Sigmoid colon (tissue), 6 donors: ENCODE measurements at regions not wholly inside any gene's neighbourhood (a gene's known extent, or its start where the extent isn't known, plus 50 kb on each side); places are given as distances from the start of the nearest gene placed in this dataset.

Experiments
- DNase-seq: peaks from one replicate; pipeline ENCODE4 v3.0.0-alpha.2; 2019
- H3K27ac ChIP-seq, 4 donors: fragments of 200-600 bp; sonication (generic); one replicate each; pipeline ENCODE4 v1.5.1; 2016 to 2019; ENCODE audit warnings: mild to moderate bottlenecking in 1 of 4
- H3K27me3 ChIP-seq, 3 donors: fragments of 200-600 bp; sonication (generic); one replicate each; pipeline ENCODE4 v1.5.1; 2019; ENCODE audit warnings: mild to moderate bottlenecking in 1 of 3
- H3K36me3 ChIP-seq, 4 donors: fragments of 200-600 bp; sonication (generic); one replicate each; pipeline ENCODE4 v1.5.1; 2016 to 2019
- H3K4me1 ChIP-seq, 4 donors: fragments of 200-600 bp; sonication (generic); one replicate each; pipeline ENCODE4 v1.5.1; 2017 to 2019
- H3K4me3 ChIP-seq, 4 donors: fragments of 200-600 bp; sonication (generic); one replicate each; pipeline ENCODE4 v1.5.1; 2017 to 2019; ENCODE audit warnings: mild to moderate bottlenecking in 2 of 4, moderate library complexity in 1 of 4
- H3K9me3 ChIP-seq, 4 donors: fragments of 200-600 bp in 3 of 4; sonication (generic) in 3 of 4; one replicate each; pipeline versions ENCODE4 v1.5.1 to v1.6.1; 2013 to 2019
- EP300 ChIP-seq, 4 donors: sonication (generic); formaldehyde crosslinking; IDR thresholded peaks; one replicate each; pipeline ENCODE4 v1.6.1; 2017; ENCODE audit warnings: antibody characterized with exemption in 4 of 4
- POLR2A ChIP-seq, 2 donors: fragments of 450-650 bp; IDR thresholded peaks; one replicate each; pipeline ENCODE4 v1.6.1; 2016; ENCODE audit warnings: antibody characterized with exemption in 2 of 2, mild to moderate bottlenecking in 2 of 2, moderate library complexity in 2 of 2
- POLR2AphosphoS5 ChIP-seq, 4 donors: sonication (generic); formaldehyde crosslinking; IDR thresholded peaks; one replicate each; pipeline ENCODE4 v1.6.1; 2017; ENCODE audit warnings: antibody characterized with exemption in 4 of 4
- whole genome bisulfite sequencing, 2 donors: extraction: QIAGEN DNeasy Blood & Tissue Kit; methylation state at CpG; one replicate each; pipeline ENCODE4 v1.1.7; 2013; 5-methylcytosine and 5-hydroxymethylcytosine counted together
- intact Hi-C: fragments of 100-400 bp; cut with DNase I; formaldehyde crosslinking; loops from one replicate; pipeline ENCODE4 v1.15.1; 2023
- TF ChIP-seq, protein P1 (sequence below), 4 experiments: fragments of 450-650 bp in 3 of 4; fragments of 200-600 bp in 1 of 4; IDR thresholded peaks; one replicate each; pipeline ENCODE4 v1.5.1; 2016 to 2019; ENCODE audit warnings: antibody characterized with exemption in 4 of 4, mild to moderate bottlenecking in 3 of 4, moderate library complexity in 2 of 4
- donor health status: healthy with polysubstance abuse.
- donor health status: healthy.

DNA sequence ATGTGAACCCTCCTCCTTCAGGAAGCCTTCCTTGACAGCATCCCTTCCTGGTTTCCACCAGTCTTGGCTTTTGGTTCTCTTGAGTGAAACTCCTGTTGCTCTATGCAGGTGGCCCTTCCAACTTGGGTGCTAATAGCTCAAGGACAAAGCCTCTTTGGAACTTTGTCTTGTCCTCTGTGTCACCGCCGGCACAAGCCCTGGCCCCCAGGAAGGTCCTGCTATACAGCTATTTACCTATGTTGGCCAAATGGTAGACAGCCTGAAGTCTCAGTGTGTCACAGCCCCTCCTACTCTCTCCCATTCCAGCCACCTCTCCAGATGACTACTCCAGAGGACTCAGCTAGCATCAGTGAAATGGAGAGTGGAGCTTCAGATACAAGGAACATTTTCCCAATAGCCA lies 94.7 kb upstream of the ZNF618 start:
- no peak overlapping the region for H3K27ac ChIP-seq
- peaks cover 0 to 6% (median 0%) of the 10 kb centered on the region in 3 donors for H3K27me3 ChIP-seq
- no peak overlapping the region for H3K4me3 ChIP-seq
- DNase-seq: no peak
- TF ChIP-seq, protein P1, sequence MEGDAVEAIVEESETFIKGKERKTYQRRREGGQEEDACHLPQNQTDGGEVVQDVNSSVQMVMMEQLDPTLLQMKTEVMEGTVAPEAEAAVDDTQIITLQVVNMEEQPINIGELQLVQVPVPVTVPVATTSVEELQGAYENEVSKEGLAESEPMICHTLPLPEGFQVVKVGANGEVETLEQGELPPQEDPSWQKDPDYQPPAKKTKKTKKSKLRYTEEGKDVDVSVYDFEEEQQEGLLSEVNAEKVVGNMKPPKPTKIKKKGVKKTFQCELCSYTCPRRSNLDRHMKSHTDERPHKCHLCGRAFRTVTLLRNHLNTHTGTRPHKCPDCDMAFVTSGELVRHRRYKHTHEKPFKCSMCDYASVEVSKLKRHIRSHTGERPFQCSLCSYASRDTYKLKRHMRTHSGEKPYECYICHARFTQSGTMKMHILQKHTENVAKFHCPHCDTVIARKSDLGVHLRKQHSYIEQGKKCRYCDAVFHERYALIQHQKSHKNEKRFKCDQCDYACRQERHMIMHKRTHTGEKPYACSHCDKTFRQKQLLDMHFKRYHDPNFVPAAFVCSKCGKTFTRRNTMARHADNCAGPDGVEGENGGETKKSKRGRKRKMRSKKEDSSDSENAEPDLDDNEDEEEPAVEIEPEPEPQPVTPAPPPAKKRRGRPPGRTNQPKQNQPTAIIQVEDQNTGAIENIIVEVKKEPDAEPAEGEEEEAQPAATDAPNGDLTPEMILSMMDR (IDR thresholded peaks at IDR 0.05): no peak
- TF ChIP-seq EP300 (IDR thresholded peaks at IDR 0.05) (no peak), POLR2AphosphoS5 (IDR thresholded peaks at IDR 0.05) (no peak), POLR2A (IDR thresholded peaks at IDR 0.05) (no peak)
- 85 to 95% methylated on average over 2 of the region's 2 CpGs for WGBS, 2 donors
- H3K36me3 ChIP-seq: no peaks in the 10 kb centered on the region
- H3K4me1 ChIP-seq: no peaks in the 10 kb centered on the region
- H3K9me3 ChIP-seq: no peaks in the 10 kb centered on the region
- intact Hi-C loops: no loop called here

GRCh38 chr9:113781896-113782295 lies 94.2 kb upstream of the ZNF618 start:
- 83 to 87% methylated on average over 7 of the region's 7 CpGs for WGBS, 2 donors
- intact Hi-C loops: no loop called here
- TF ChIP-seq POLR2AphosphoS5 (IDR thresholded peaks at IDR 0.05) (no peak), EP300 (IDR thresholded peaks at IDR 0.05) (no peak), POLR2A (IDR thresholded peaks at IDR 0.05) (no peak)
- TF ChIP-seq, protein P1 (IDR thresholded peaks at IDR 0.05): no peak
- H3K27ac ChIP-seq: no peak overlapping the region
- H3K9me3 ChIP-seq: no peaks in the 10 kb centered on the region
- H3K36me3 ChIP-seq: no peaks in the 10 kb centered on the region
- DNase-seq: no peak
- no peak overlapping the region for H3K4me3 ChIP-seq
- no peaks in the 10 kb centered on the region for H3K4me1 ChIP-seq
- peaks cover 0 to 6% (median 0%) of the 10 kb centered on the region in 3 donors for H3K27me3 ChIP-seq

DNA sequence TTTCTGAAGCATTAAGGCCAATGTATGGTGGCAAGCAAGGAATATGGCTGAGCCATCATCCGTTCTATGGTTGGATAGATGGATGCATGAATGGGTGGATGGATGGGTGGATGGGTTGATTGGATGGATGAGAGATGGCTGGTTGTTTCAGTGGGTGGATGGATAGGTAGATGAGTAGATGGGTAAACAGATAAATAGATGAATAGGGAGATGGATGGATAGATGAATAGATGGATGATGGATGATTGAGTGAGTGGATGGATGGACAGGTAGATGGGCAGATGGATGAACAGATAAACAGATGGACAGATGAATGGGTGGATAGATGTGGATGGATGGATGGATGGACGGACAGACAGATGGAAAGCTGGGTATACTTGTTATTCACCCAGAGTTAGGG lies 92.6 kb upstream of the ZNF618 start:
- H3K9me3 ChIP-seq: no peaks in the 10 kb centered on the region
- intact Hi-C loops: no loop called here
- WGBS, 2 donors: 94 to 95% methylated on average over 2 of the region's 2 CpGs
- no peak for DNase-seq
- no peaks in the 10 kb centered on the region for H3K4me1 ChIP-seq
- TF ChIP-seq POLR2AphosphoS5 (IDR thresholded peaks at IDR 0.05) (no peak), EP300 (IDR thresholded peaks at IDR 0.05) (no peak), POLR2A (IDR thresholded peaks at IDR 0.05) (no peak)
- TF ChIP-seq, protein P1 (IDR thresholded peaks at IDR 0.05): no peak
- peaks cover 0 to 6% (median 0%) of the 10 kb centered on the region in 3 donors for H3K27me3 ChIP-seq
- no peak overlapping the region for H3K27ac ChIP-seq
- H3K4me3 ChIP-seq: no peak overlapping the region
- no peaks in the 10 kb centered on the region for H3K36me3 ChIP-seq

DNA sequence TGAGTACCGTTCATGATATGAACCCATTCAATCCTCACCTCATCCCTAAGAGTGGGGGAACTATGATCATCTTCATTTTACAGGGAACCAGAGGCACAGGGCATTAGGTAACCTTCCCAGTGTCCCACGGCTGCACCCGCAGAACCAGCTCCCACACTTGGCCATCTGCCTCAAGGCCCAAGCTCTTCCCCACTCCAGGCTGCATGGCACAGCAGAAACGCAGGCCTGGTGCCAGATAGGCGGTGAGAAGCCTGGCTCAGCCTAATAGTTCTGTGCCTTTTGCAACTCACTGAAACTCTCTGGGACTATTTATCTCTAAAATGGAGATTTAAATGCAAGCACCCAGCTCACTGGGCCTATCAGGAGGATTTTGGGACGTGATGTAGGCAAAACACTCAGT lies 90.8 kb upstream of the ZNF618 start:
- Histone ChIP-seq H3K4me3 (no peak overlapping the region), H3K27ac (no peak overlapping the region), H3K9me3 (no peaks in the 10 kb centered on the region), H3K27me3 (peaks cover 0 to 6% (median 0%) of the 10 kb centered on the region in 3 donors), H3K36me3 (no peaks in the 10 kb centered on the region), H3K4me1 (no peaks in the 10 kb centered on the region)
- 91 to 92% methylated on average over 6 of the region's 6 CpGs for WGBS, 2 donors
- no peak for DNase-seq
- intact Hi-C loops: no loop called here
- TF ChIP-seq, protein P1 (IDR thresholded peaks at IDR 0.05): no peak
- TF ChIP-seq POLR2AphosphoS5 (IDR thresholded peaks at IDR 0.05) (no peak), POLR2A (IDR thresholded peaks at IDR 0.05) (no peak), EP300 (IDR thresholded peaks at IDR 0.05) (no peak)

GRCh38 chr9:113786071-113786470 lies 90.0 kb upstream of the ZNF618 start:
- Histone ChIP-seq H3K4me3 (no peak overlapping the region), H3K4me1 (no peaks in the 10 kb centered on the region), H3K27ac (no peak overlapping the region), H3K27me3 (peaks cover 0 to 6% (median 0%) of the 10 kb centered on the region in 3 donors), H3K36me3 (no peaks in the 10 kb centered on the region), H3K9me3 (no peaks in the 10 kb centered on the region)
- no peak for DNase-seq
- intact Hi-C loops: no loop called here
- TF ChIP-seq POLR2A (IDR thresholded peaks at IDR 0.05): no peak
- no peak for TF ChIP-seq POLR2AphosphoS5 (IDR thresholded peaks at IDR 0.05)
- TF ChIP-seq EP300 (IDR thresholded peaks at IDR 0.05): no peak
- TF ChIP-seq, protein P1 (IDR thresholded peaks at IDR 0.05): no peak
- 76 to 82% methylated on average over 4 of the region's 4 CpGs for WGBS, 2 donors
